Keratinocyte (primary cell): ENCODE measurements at regions not wholly inside any gene's neighbourhood (a gene's known extent, or its start where the extent isn't known, plus 50 kb on each side); places are given as distances from the start of the nearest gene placed in this dataset.

Experiments
- CTCF ChIP-seq, 3 experiments: IDR thresholded peaks in 1 of 3; conservative IDR thresholded peaks in 1 of 3; optimal IDR thresholded peaks in 1 of 3; 2 replicates in 2 of 3; 3 replicates in 1 of 3; pipeline versions ENCODE3 to v1.5.1; 2011; ENCODE audit warnings: low read length in 3 of 3, mild to moderate bottlenecking in 3 of 3, moderate library complexity in 2 of 3, control low read depth in 1 of 3, inconsistent platforms in 1 of 3; ENCODE audit not compliant: insufficient read depth in 2 of 3; ENCODE audit errors: extremely low read depth in 1 of 3
- EZH2 ChIP-seq: IDR thresholded peaks from one replicate; pipeline ENCODE4 v1.6.1; 2012; ENCODE audit warnings: inconsistent platforms, mild to moderate bottlenecking, low read length, moderate library complexity

GRCh38 chr14:98181241-98181640, 1090.8 kb downstream of the BCL11B start:
- TF ChIP-seq CTCF (optimal IDR thresholded peaks at IDR 0.05 in 1 of 3, IDR thresholded peaks at IDR 0.05 in 1 of 3, conservative IDR thresholded peaks at IDR 0.05 in 1 of 3; ENCODE audit: extremely low read depth in 1 of 3, insufficient read depth in 2 of 3, low read length in 3 of 3) (no peak), EZH2 (no peak)
